Brain microvascular endothelial cell (primary cell): ENCODE measurements at regions not wholly inside any gene's neighbourhood (a gene's known extent, or its start where the extent isn't known, plus 50 kb on each side); places are given as distances from the start of the nearest gene placed in this dataset.

Experiments
- DNase-seq: peaks from one replicate; pipeline ENCODE4 v3.0.0-alpha.2; 2020
- H3K27ac ChIP-seq: fragments of 250-450 bp; sonication (Bioruptor Pico); 2 replicates; pipeline ENCODE4 v1.5.1; 2020; ENCODE audit warnings: mild to moderate bottlenecking, moderate library complexity
- H3K27me3 ChIP-seq: fragments of 250-450 bp; sonication (Bioruptor Pico); replicated peaks from 2 replicates; pipeline ENCODE4 v1.5.1; 2020; ENCODE audit warnings: mild to moderate bottlenecking
- H3K36me3 ChIP-seq: fragments of 250-450 bp; sonication (Bioruptor Pico); replicated peaks from 2 replicates; pipeline ENCODE4 v1.5.1; 2020; ENCODE audit warnings: mild to moderate bottlenecking
- H3K4me3 ChIP-seq: 2 replicates; pipeline ENCODE4 v1.5.1; 2011; ENCODE audit warnings: low read depth, mild to moderate bottlenecking, control low read depth, low read length, moderate library complexity
- CTCF ChIP-seq: IDR thresholded peaks from 2 replicates; pipeline ENCODE4 v1.5.1; 2011; ENCODE audit warnings: low read depth, mild to moderate bottlenecking, moderate library complexity, low read length, control low read depth, inconsistent platforms; ENCODE audit errors: missing control alignments
- in situ Hi-C: cut with HindIII; loops from 2 replicates; pipeline ENCODE4 v1.10.0; 2017; ENCODE audit warnings: low sequenced_read_pairs, low pct_ligation_motif_present

- TF ChIP-seq CTCF: no peak
- H3K36me3 ChIP-seq: no peaks in the 10 kb centered on the region
- no peak overlapping the region for H3K27ac ChIP-seq
- no peak for DNase-seq
- in situ Hi-C loops: no loop called here
- no peaks in the 10 kb centered on the region for H3K27me3 ChIP-seq
- no peak overlapping the region for H3K4me3 ChIP-seq
Observed at GRCh38 chr9:24351258-24351657, 194.4 kb downstream of the IZUMO3 start.

GRCh38 chr9:24342457-24342856 is 203.2 kb downstream of the IZUMO3 start:
- H3K4me3 ChIP-seq: no peak overlapping the region
- no peak for TF ChIP-seq CTCF
- DNase-seq: no peak
- in situ Hi-C loops: no loop called here
- no peaks in the 10 kb centered on the region for H3K27me3 ChIP-seq
- H3K27ac ChIP-seq: no peak overlapping the region
- H3K36me3 ChIP-seq: no peaks in the 10 kb centered on the region

GRCh38 chr9:24333629-24334028 is 212.1 kb downstream of the IZUMO3 start:
- TF ChIP-seq CTCF: no peak
- no peak for DNase-seq
- no peak overlapping the region for H3K27ac ChIP-seq
- in situ Hi-C loops: no loop called here
- H3K4me3 ChIP-seq: no peak overlapping the region
- H3K27me3 ChIP-seq: no peaks in the 10 kb centered on the region
- H3K36me3 ChIP-seq: no peaks in the 10 kb centered on the region

- Histone ChIP-seq H3K4me3 (no peak overlapping the region), H3K27me3 (no peaks in the 10 kb centered on the region), H3K36me3 (no peaks in the 10 kb centered on the region), H3K27ac (no peak overlapping the region)
- DNase-seq: no peak
- in situ Hi-C loops: no loop called here
- no peak for TF ChIP-seq CTCF
Observed at GRCh38 chr9:24298912-24299311, 246.8 kb downstream of the IZUMO3 start.

GRCh38 chr9:24297931-24298330 is 247.8 kb downstream of the IZUMO3 start:
- no peaks in the 10 kb centered on the region for H3K27me3 ChIP-seq
- in situ Hi-C loops: no loop called here
- H3K4me3 ChIP-seq: no peak overlapping the region
- TF ChIP-seq CTCF: no peak
- H3K27ac ChIP-seq: no peak overlapping the region
- no peaks in the 10 kb centered on the region for H3K36me3 ChIP-seq
- DNase-seq: no peak

- TF ChIP-seq CTCF: no peak
- no peak for DNase-seq
- H3K27me3 ChIP-seq: no peaks in the 10 kb centered on the region
- in situ Hi-C loops: no loop called here
- H3K36me3 ChIP-seq: no peaks in the 10 kb centered on the region
- H3K4me3 ChIP-seq: no peak overlapping the region
- no peak overlapping the region for H3K27ac ChIP-seq
Observed at GRCh38 chr9:24296124-24296523, 249.6 kb downstream of the IZUMO3 start.
